ENCODE measurements at regions not wholly inside any gene's neighbourhood (a gene's known extent, or its start where the extent isn't known, plus 50 kb on each side); places are given as distances from the start of the nearest gene placed in this dataset.

DNA sequence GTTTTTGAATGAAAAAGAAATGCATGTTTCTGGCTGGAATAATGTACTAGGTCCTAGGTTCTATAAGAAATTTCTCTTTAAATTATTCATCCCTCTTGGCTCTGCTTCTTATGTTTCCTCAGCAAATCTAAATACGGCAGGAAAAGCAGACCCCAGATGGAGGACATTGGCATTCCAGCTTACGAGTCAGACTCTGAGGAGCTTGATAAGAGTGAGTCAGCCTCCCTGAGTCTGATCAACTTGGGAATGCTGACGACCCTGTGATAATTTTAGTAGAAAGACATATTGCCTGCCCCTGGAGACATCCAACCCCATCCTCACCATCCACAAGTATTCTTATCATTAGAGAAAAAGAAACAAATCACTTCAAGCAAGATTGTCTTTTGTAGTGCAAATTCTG is 509.7 kb upstream of the MARCKS start:
- H3K36me3 Mint-ChIP-seq (ENCODE audit: unreplicated experiment): peaks cover 2% of the 10 kb centered on the region
- TF ChIP-seq, protein P1, sequence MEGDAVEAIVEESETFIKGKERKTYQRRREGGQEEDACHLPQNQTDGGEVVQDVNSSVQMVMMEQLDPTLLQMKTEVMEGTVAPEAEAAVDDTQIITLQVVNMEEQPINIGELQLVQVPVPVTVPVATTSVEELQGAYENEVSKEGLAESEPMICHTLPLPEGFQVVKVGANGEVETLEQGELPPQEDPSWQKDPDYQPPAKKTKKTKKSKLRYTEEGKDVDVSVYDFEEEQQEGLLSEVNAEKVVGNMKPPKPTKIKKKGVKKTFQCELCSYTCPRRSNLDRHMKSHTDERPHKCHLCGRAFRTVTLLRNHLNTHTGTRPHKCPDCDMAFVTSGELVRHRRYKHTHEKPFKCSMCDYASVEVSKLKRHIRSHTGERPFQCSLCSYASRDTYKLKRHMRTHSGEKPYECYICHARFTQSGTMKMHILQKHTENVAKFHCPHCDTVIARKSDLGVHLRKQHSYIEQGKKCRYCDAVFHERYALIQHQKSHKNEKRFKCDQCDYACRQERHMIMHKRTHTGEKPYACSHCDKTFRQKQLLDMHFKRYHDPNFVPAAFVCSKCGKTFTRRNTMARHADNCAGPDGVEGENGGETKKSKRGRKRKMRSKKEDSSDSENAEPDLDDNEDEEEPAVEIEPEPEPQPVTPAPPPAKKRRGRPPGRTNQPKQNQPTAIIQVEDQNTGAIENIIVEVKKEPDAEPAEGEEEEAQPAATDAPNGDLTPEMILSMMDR (IDR thresholded peaks at IDR 0.05): no peak
- H3K4me3 Mint-ChIP-seq (ENCODE audit: unreplicated experiment): no peak overlapping the region
- DNase-seq (ENCODE audit: extremely low spot score, unreplicated experiment): no peak
- H3K27me3 Mint-ChIP-seq (ENCODE audit: unreplicated experiment): no peaks in the 10 kb centered on the region
- H3K27ac Mint-ChIP-seq (ENCODE audit: unreplicated experiment): peak overlapping the region; percentile 52
- H3K9me3 Mint-ChIP-seq (ENCODE audit: unreplicated experiment): no peaks in the 10 kb centered on the region
- H3K4me1 Mint-ChIP-seq (ENCODE audit: unreplicated experiment): peaks cover 53% of the 10 kb centered on the region

DNA sequence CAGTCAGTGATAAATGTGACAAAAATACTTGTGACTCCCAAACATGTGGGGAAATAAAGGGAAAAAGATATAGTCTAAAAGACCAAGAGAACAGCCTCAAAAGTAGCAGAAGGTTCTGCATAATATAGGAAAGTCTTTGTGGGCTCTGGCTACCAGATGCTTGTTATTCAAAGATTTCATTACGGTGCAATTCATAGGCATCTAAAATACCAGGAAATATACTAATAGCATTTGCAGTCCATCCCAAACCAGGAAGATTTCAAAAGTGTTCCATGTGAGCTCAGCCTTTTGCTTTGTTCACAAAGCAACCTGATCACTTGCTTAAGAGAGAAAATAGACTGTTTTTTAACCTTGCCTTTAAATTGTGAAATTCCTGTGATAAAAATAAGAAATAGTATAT is 506.7 kb upstream of the MARCKS start:
- Mint-ChIP-seq H3K27me3 (ENCODE audit: unreplicated experiment) (no peaks in the 10 kb centered on the region), H3K27ac (ENCODE audit: unreplicated experiment) (peak overlapping the region; percentile 95), H3K36me3 (ENCODE audit: unreplicated experiment) (peaks cover 2% of the 10 kb centered on the region), H3K9me3 (ENCODE audit: unreplicated experiment) (no peaks in the 10 kb centered on the region), H3K4me1 (ENCODE audit: unreplicated experiment) (peaks cover 59% of the 10 kb centered on the region), H3K4me3 (ENCODE audit: unreplicated experiment) (no peak overlapping the region)
- TF ChIP-seq, protein P1 (IDR thresholded peaks at IDR 0.05): no peak
- DNase-seq (ENCODE audit: extremely low spot score, unreplicated experiment): no peak

DNA sequence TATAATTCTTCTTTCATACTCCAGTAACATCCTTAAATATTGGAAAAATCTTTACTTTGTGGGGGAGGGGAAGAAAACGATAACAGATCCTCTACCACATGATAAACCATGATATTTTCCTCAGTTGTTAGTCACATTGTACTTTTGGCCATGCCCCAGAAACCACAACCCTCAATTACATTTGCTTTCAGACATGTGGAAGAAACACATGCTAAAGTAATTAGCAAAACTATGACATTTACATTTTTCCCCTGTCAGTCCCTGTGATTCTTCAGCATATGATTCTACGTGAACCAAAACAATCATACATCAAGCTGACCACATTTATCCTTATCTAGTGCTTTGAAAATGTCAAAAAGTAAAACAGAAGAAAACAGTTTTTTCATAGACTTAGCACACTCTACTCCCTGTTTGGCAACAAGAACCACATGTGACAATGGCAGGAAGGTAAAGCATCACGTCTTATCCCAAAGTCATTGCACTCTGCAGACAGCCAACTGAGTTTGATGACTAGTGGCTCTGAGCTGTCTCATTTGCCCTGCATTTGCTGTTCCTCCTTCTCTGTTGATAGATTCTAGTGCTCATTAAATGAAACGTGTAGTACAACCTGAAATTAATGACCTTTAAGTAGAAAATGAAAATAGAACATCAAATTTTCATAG is 505.8 kb upstream of the MARCKS start:
- H3K27ac Mint-ChIP-seq (ENCODE audit: unreplicated experiment): peak overlapping the region; percentile 95
- H3K27me3 Mint-ChIP-seq (ENCODE audit: unreplicated experiment): no peaks in the 10 kb centered on the region
- H3K4me1 Mint-ChIP-seq (ENCODE audit: unreplicated experiment): peaks cover 57% of the 10 kb centered on the region
- TF ChIP-seq, protein P1 (IDR thresholded peaks at IDR 0.05): no peak
- H3K9me3 Mint-ChIP-seq (ENCODE audit: unreplicated experiment): no peaks in the 10 kb centered on the region
- H3K36me3 Mint-ChIP-seq (ENCODE audit: unreplicated experiment): peaks cover 2% of the 10 kb centered on the region
- H3K4me3 Mint-ChIP-seq (ENCODE audit: unreplicated experiment): no peak overlapping the region
- DNase-seq (ENCODE audit: extremely low spot score, unreplicated experiment): no peak

DNA sequence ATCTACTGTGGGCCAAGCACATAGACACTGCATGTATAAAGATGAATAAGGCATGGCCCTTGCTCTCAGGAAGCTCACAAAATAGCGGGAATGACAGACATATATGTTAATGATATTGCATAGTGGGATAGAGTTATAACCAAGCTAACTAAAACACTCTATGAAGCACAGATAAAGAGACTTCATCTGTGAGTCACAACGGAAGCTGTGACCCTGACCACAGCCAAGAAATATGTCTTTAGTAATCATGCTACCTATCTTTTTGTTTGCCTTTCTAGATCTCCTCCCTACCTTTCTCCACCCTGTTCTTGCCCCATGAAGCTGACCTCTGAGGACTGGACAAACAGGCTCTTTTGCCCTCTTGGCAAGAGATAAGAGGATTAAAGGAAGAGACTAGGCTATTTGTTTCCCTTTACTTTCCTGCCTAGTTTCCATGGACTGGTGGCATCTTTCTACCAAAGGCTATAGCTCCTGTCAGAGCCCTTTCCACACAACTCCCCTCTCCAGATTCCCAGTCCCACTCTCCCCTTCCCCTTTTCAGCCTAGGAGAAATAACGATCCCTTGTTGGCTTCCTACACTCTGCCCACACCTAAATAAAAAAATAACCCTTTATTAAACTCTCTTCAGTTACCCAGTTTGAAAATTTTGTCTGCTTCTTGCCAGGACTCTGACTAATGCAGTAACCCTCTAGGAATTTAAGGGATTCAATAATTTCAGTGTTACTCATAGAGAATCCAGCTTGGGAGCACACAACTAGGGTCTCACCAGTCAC is 504.9 kb upstream of the MARCKS start:
- H3K27me3 Mint-ChIP-seq (ENCODE audit: unreplicated experiment): no peaks in the 10 kb centered on the region

DNA sequence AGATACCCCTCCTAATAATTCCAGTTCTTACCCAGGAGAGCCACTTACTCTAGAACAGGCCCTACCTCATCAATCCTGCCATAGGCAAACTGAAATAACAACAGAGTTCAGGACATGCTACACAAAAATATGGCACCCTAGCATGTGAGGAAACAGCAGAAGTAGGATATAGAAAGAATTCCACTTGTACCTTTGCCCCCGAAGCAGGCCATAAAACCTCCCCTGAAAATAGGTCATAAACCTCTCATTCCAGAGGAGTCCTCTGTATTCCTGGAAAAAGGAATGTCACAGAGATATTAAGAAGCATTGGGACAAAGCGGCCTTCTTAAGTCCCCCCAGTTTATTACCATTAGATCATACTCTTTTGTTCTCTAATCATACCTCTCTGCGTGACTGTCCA is 504.3 kb upstream of the MARCKS start:
- peaks cover 9% of the 10 kb centered on the region for H3K36me3 Mint-ChIP-seq (ENCODE audit: unreplicated experiment)

More for the DNA sequence above, 504.9 kb upstream of the MARCKS start:
- Mint-ChIP-seq H3K4me3 (ENCODE audit: unreplicated experiment) (no peak overlapping the region), H3K27ac (ENCODE audit: unreplicated experiment) (peak overlapping the region; percentile 95), H3K36me3 (ENCODE audit: unreplicated experiment) (peaks cover 6% of the 10 kb centered on the region), H3K9me3 (ENCODE audit: unreplicated experiment) (peaks cover 9% of the 10 kb centered on the region), H3K4me1 (ENCODE audit: unreplicated experiment) (peaks cover 55% of the 10 kb centered on the region)
- TF ChIP-seq, protein P1 (IDR thresholded peaks at IDR 0.05): no peak
- DNase-seq (ENCODE audit: extremely low spot score, unreplicated experiment): no peak

More for the DNA sequence above, 504.3 kb upstream of the MARCKS start:
- no peak for DNase-seq (ENCODE audit: extremely low spot score, unreplicated experiment)
- Mint-ChIP-seq H3K27ac (ENCODE audit: unreplicated experiment) (peak overlapping the region; percentile 95), H3K4me1 (ENCODE audit: unreplicated experiment) (peaks cover 49% of the 10 kb centered on the region), H3K9me3 (ENCODE audit: unreplicated experiment) (peaks cover 10% of the 10 kb centered on the region), H3K4me3 (ENCODE audit: unreplicated experiment) (no peak overlapping the region), H3K27me3 (ENCODE audit: unreplicated experiment) (no peaks in the 10 kb centered on the region)
- TF ChIP-seq, protein P1 (IDR thresholded peaks at IDR 0.05): no peak

All from osteocyte (in vitro differentiated cells).